ENCODE measurements at regions not wholly inside any gene's neighbourhood (a gene's known extent, or its start where the extent isn't known, plus 50 kb on each side); places are given as distances from the start of the nearest gene placed in this dataset.

GRCh38 chr20:47970282-47970903 lies 185.1 kb upstream of the SULF2 start:
- H3K4me3 ChIP-seq = no peak overlapping the region
- no peaks in the 10 kb centered on the region for H3K4me1 ChIP-seq (ENCODE audit: low read depth)
- no peaks in the 10 kb centered on the region for H3K36me3 ChIP-seq
- no peak for DNase-seq (ENCODE audit: low read depth in 1 of 2, low spot score in 1 of 2)
- H3K9me3 ChIP-seq (ENCODE audit: low read depth) = no peaks in the 10 kb centered on the region
- H3K27ac ChIP-seq = no peak overlapping the region
- no peak for TF ChIP-seq CTCF (IDR thresholded peaks at IDR 0.05; ENCODE audit: low read depth, low read length)
- H3K27me3 ChIP-seq = no peaks in the 10 kb centered on the region

GRCh38 chr20:47969426-47969825 lies 184.1 kb upstream of the SULF2 start:
- no peaks in the 10 kb centered on the region for H3K4me1 ChIP-seq (ENCODE audit: low read depth)
- H3K4me3 ChIP-seq = no peak overlapping the region
- no peaks in the 10 kb centered on the region for H3K9me3 ChIP-seq (ENCODE audit: low read depth)
- no peak for DNase-seq (ENCODE audit: low read depth in 1 of 2, low spot score in 1 of 2)
- TF ChIP-seq CTCF (IDR thresholded peaks at IDR 0.05; ENCODE audit: low read depth, low read length) = no peak
- no peak overlapping the region for H3K27ac ChIP-seq
- no peaks in the 10 kb centered on the region for H3K36me3 ChIP-seq
- H3K27me3 ChIP-seq = no peaks in the 10 kb centered on the region

DNA sequence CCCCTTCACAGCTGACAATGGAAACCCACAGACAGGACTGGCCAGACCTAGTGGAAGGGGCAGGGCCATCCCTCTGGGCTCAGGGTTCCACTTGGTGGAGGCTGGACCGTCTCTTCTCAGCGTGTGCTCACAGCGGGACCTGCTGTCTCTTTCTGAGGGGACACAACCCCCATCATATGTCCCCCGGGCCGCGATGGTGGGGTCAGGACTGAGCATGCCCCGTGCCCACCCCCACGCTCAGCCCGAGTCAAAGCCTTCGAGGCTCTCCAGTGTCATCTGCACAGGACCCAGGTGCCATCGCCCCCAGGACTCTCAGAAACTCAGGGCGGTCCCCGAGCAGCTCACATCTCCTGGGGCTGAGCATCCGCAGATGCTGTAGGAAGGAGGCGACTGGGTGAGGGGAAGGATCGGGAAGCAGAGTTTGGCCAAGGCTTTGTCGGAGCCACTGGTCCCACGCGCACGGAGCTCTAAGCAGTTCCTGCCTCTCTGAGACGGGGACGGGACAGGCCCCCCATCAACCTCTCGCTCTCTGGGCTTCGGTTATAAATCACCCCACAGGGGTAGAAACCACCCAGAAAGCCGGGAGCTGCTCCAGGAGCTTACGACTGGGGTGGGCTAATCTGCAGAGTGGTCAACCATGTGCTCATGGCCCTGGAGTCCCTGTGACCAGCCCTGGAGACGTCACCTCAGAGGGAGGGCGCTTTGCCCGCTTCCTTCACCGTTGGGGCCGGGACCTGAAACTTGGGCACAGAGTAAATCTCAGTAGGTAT lies 183.4 kb upstream of the SULF2 start:
- Histone ChIP-seq H3K27ac (no peak overlapping the region), H3K4me3 (no peak overlapping the region), H3K36me3 (no peaks in the 10 kb centered on the region), H3K9me3 (ENCODE audit: low read depth) (no peaks in the 10 kb centered on the region), H3K4me1 (ENCODE audit: low read depth) (no peaks in the 10 kb centered on the region), H3K27me3 (no peaks in the 10 kb centered on the region)
- DNase-seq (ENCODE audit: low read depth in 1 of 2, low spot score in 1 of 2) = no peak
- TF ChIP-seq CTCF (IDR thresholded peaks at IDR 0.05; ENCODE audit: low read depth, low read length) = no peak

GRCh38 chr20:47964149-47964548 lies 178.9 kb upstream of the SULF2 start:
- Histone ChIP-seq H3K9me3 (ENCODE audit: low read depth) (no peaks in the 10 kb centered on the region), H3K27ac (no peak overlapping the region), H3K4me3 (no peak overlapping the region), H3K4me1 (ENCODE audit: low read depth) (no peaks in the 10 kb centered on the region), H3K36me3 (no peaks in the 10 kb centered on the region), H3K27me3 (no peaks in the 10 kb centered on the region)
- no peak for TF ChIP-seq CTCF (IDR thresholded peaks at IDR 0.05; ENCODE audit: low read depth, low read length)
- DNase-seq (ENCODE audit: low read depth in 1 of 2, low spot score in 1 of 2) = no peak

GRCh38 chr20:47963022-47963421 lies 177.7 kb upstream of the SULF2 start:
- Histone ChIP-seq H3K4me1 (ENCODE audit: low read depth) (no peaks in the 10 kb centered on the region), H3K4me3 (no peak overlapping the region), H3K27me3 (no peaks in the 10 kb centered on the region), H3K27ac (no peak overlapping the region), H3K9me3 (ENCODE audit: low read depth) (no peaks in the 10 kb centered on the region), H3K36me3 (no peaks in the 10 kb centered on the region)
- DNase-seq (ENCODE audit: low read depth in 1 of 2, low spot score in 1 of 2) = no peak
- no peak for TF ChIP-seq CTCF (IDR thresholded peaks at IDR 0.05; ENCODE audit: low read depth, low read length)
